ENCODE measurements at regions not wholly inside any gene's neighbourhood (a gene's known extent, or its start where the extent isn't known, plus 50 kb on each side); places are given as distances from the start of the nearest gene placed in this dataset.
A peak's percentile ranks its signal among the peaks of the same experiment; 100 is the strongest.

GRCh38 chr7:46355331-46355730, 434.3 kb upstream of the IGFBP3 start:
- no peak overlapping the region for H3K4me3 ChIP-seq (ENCODE audit: low read depth, low read length)
- no peak for DNase-seq (ENCODE audit: low read depth)
- no peak for TF ChIP-seq MYC (IDR thresholded peaks at IDR 0.05; ENCODE audit: low read depth, low read length)
- no peak for TF ChIP-seq MAX (IDR thresholded peaks at IDR 0.05; ENCODE audit: low read depth, low read length)
- TF ChIP-seq, protein P1, sequence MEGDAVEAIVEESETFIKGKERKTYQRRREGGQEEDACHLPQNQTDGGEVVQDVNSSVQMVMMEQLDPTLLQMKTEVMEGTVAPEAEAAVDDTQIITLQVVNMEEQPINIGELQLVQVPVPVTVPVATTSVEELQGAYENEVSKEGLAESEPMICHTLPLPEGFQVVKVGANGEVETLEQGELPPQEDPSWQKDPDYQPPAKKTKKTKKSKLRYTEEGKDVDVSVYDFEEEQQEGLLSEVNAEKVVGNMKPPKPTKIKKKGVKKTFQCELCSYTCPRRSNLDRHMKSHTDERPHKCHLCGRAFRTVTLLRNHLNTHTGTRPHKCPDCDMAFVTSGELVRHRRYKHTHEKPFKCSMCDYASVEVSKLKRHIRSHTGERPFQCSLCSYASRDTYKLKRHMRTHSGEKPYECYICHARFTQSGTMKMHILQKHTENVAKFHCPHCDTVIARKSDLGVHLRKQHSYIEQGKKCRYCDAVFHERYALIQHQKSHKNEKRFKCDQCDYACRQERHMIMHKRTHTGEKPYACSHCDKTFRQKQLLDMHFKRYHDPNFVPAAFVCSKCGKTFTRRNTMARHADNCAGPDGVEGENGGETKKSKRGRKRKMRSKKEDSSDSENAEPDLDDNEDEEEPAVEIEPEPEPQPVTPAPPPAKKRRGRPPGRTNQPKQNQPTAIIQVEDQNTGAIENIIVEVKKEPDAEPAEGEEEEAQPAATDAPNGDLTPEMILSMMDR (IDR thresholded peaks at IDR 0.05; ENCODE audit: low read depth, low read length) = no peak
- no peak for TF ChIP-seq POLR2A (IDR thresholded peaks at IDR 0.05; ENCODE audit: extremely low read depth, insufficient read length)

DNA sequence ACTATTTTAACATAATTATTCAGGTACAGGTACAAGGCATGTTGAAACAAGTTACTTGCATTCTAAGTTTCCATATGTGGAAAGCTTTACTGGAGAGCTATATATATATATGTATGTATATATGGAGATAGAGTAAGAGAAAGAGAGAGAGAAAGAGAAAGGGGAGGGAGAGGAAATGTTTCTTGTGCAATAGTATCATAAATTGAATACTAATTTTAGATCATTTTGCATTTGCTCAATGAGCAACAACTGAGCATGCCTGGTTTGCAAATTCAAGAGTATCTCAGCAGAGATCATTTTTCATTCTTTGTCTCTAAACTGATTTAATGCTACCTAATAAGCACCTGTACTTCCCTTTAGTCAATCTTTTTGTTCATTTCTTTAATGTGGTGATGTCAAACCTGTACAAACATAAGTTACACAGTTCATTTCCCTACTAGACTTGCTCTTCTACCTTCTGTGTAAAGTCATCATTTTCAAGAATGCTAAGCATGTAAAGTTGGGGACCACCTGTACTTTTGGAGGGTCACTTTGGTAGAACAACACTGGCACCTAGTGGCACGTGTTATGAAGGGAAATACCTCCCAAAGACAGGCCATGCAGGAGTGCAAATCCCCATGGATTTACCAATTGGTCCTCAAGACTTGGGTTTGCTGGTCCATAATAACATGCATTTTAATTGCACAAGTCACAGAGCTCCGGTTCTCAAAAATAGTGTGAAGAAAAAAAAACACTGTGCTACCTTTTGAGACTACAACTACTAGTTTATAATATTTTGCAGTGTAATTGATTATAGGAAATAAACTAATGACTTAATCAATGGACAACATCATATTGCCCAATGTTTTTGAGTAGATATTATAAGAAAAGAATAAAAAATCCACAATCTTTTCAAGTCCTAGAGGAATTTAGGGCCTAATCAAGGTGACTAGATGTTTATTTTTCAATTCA, 431.2 kb upstream of the IGFBP3 start:
- peak; percentile 57 for DNase-seq (ENCODE audit: low read depth)
- TF ChIP-seq MAX (IDR thresholded peaks at IDR 0.05; ENCODE audit: low read depth, low read length) (peak; percentile 87), MYC (IDR thresholded peaks at IDR 0.05; ENCODE audit: low read depth, low read length) (no peak), POLR2A (IDR thresholded peaks at IDR 0.05; ENCODE audit: extremely low read depth, insufficient read length) (no peak)
- TF ChIP-seq, protein P1 (IDR thresholded peaks at IDR 0.05; ENCODE audit: low read depth, low read length) = peak; percentile 48
- no peak overlapping the region for H3K4me3 ChIP-seq (ENCODE audit: low read depth, low read length)

DNA sequence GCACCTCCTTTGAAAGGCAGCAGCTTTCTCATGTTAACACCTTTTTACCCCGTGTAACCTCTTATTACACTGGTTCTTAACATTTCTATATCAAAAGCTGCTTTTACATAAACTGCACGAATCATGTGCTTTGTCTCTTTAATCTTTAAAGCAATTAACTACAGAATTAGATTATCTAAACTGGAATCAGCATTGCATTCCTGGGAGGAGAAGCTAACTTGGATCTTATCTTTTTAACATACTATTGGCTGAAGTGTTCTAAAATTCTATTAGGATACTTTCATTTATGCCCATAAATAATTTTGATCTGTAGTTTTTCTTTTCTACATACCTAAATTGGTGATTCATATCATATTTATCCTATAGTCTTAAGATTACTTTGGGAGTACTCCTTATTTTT, 428.4 kb upstream of the IGFBP3 start:
- TF ChIP-seq, protein P1 (IDR thresholded peaks at IDR 0.05; ENCODE audit: low read depth, low read length) = no peak
- TF ChIP-seq MAX (IDR thresholded peaks at IDR 0.05; ENCODE audit: low read depth, low read length) = no peak
- TF ChIP-seq MYC (IDR thresholded peaks at IDR 0.05; ENCODE audit: low read depth, low read length) = no peak
- TF ChIP-seq POLR2A (IDR thresholded peaks at IDR 0.05; ENCODE audit: extremely low read depth, insufficient read length) = no peak
- no peak overlapping the region for H3K4me3 ChIP-seq (ENCODE audit: low read depth, low read length)
- DNase-seq (ENCODE audit: low read depth) = no peak

- TF ChIP-seq MYC (IDR thresholded peaks at IDR 0.05; ENCODE audit: low read depth, low read length) (no peak), MAX (IDR thresholded peaks at IDR 0.05; ENCODE audit: low read depth, low read length) (no peak), POLR2A (IDR thresholded peaks at IDR 0.05; ENCODE audit: extremely low read depth, insufficient read length) (no peak)
- TF ChIP-seq, protein P1 (IDR thresholded peaks at IDR 0.05; ENCODE audit: low read depth, low read length) = no peak
- no peak overlapping the region for H3K4me3 ChIP-seq (ENCODE audit: low read depth, low read length)
- no peak for DNase-seq (ENCODE audit: low read depth)
Measured at GRCh38 chr7:46344533-46344932, 423.5 kb upstream of the IGFBP3 start.

DNA sequence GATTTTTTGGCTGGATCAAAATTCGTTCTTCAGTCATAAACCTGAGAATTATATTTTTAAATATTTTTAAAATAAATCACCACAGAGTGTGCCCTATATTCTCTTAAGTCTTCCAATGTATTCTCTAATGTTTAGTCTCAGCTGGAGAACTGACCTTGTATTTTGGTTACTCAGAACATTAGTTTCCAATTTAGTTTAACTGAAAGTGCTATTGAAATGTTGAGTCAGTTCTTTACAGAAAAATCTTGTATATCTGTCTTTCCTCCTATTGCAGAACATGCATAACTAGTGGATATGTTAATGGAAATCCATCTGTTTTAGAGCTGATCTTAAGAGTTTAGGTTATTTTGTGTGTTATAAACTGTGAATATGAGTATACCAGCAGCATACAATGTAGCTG, 422.7 kb upstream of the IGFBP3 start:
- DNase-seq (ENCODE audit: low read depth) = no peak
- H3K4me3 ChIP-seq (ENCODE audit: low read depth, low read length) = no peak overlapping the region
- TF ChIP-seq MYC (IDR thresholded peaks at IDR 0.05; ENCODE audit: low read depth, low read length) (no peak), POLR2A (IDR thresholded peaks at IDR 0.05; ENCODE audit: extremely low read depth, insufficient read length) (no peak), MAX (IDR thresholded peaks at IDR 0.05; ENCODE audit: low read depth, low read length) (no peak)
- TF ChIP-seq, protein P1 (IDR thresholded peaks at IDR 0.05; ENCODE audit: low read depth, low read length) = no peak
